ENCODE measurements at regions not wholly inside any gene's neighbourhood (a gene's known extent, or its start where the extent isn't known, plus 50 kb on each side); places are given as distances from the start of the nearest gene placed in this dataset.

DNA sequence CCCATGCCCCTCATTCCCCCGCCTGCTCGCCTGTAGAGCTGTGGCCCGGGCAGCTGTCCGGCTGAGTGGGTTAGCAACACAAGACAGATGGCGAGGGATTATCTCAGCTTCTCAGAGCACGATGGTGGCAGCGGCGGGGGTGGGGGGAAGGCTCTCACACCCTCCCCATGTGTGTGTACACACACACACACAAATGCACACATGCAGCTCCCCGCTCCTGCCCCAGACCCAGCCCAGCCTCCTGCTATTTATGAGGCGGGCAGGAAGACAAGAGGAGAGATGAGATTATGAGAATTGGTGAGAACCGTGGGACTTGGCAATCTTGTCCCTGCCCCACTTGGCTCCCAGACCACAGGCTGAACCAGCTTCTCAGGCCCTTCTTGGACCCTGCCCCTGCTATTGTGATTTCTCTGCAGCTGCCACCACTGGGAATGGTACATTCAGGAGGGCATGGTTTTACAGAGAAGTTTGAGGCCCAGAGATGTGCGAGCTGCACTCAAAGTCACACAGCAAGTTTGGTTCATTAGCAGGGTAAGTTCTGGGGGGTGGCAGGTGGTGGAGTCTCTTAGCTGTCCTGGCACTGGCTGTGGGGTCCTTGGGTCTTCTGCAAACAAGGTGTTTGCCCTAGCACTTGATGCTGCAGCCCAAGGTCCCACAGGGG lies 51.0 kb upstream of the PSD2 start:
- no peak for TF ChIP-seq FOXM1 (IDR thresholded peaks at IDR 0.05; ENCODE audit: borderline replicate concordance)
- TF ChIP-seq FOXK2 (IDR thresholded peaks at IDR 0.05), result no peak
- no peak for TF ChIP-seq ELF4 (IDR thresholded peaks at IDR 0.05)
- no peak for TF ChIP-seq TARDBP (IDR thresholded peaks at IDR 0.05)
- TF ChIP-seq ZNF384 (IDR thresholded peaks at IDR 0.05), result no peak
- no peak for TF ChIP-seq FOXA1 (IDR thresholded peaks at IDR 0.05)
- TF ChIP-seq BHLHE40 (IDR thresholded peaks at IDR 0.05; ENCODE audit: borderline replicate concordance), result no peak
- no peak for TF ChIP-seq HDGF (IDR thresholded peaks at IDR 0.05; ENCODE audit: borderline replicate concordance)
- no peak for TF ChIP-seq SP1 (IDR thresholded peaks at IDR 0.05)
- no peak for TF ChIP-seq NFRKB (IDR thresholded peaks at IDR 0.05)
- TF ChIP-seq SUZ12 (IDR thresholded peaks at IDR 0.05), result no peak
- TF ChIP-seq, protein P1, sequence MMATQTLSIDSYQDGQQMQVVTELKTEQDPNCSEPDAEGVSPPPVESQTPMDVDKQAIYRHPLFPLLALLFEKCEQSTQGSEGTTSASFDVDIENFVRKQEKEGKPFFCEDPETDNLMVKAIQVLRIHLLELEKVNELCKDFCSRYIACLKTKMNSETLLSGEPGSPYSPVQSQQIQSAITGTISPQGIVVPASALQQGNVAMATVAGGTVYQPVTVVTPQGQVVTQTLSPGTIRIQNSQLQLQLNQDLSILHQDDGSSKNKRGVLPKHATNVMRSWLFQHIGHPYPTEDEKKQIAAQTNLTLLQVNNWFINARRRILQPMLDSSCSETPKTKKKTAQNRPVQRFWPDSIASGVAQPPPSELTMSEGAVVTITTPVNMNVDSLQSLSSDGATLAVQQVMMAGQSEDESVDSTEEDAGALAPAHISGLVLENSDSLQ (IDR thresholded peaks at IDR 0.05), result no peak
- TF ChIP-seq LEF1 (IDR thresholded peaks at IDR 0.05; ENCODE audit: borderline replicate concordance), result no peak
- no peak for TF ChIP-seq CTBP1 (IDR thresholded peaks at IDR 0.05; ENCODE audit: borderline replicate concordance)
- TF ChIP-seq L3MBTL2 (conservative IDR thresholded peaks at IDR 0.05), result no peak
- no peak for TF ChIP-seq ARNT (IDR thresholded peaks at IDR 0.05)
- ChIA-PET POLR2A (interaction anchor here (0.7 to 1.1 kb wide), 2 partner anchors 14 to 184 kb away, joined by 3 read pairs; partner anchors contain the start of gene UBE2D2), CTCF (interaction anchor here (0.6 to 1.0 kb wide), 2 partner anchors 13 to 34 kb away, joined by 3 read pairs; no protein-coding TSS in a partner anchor)
- no peak for DNase-seq (ENCODE audit: extremely low spot score)

DNA sequence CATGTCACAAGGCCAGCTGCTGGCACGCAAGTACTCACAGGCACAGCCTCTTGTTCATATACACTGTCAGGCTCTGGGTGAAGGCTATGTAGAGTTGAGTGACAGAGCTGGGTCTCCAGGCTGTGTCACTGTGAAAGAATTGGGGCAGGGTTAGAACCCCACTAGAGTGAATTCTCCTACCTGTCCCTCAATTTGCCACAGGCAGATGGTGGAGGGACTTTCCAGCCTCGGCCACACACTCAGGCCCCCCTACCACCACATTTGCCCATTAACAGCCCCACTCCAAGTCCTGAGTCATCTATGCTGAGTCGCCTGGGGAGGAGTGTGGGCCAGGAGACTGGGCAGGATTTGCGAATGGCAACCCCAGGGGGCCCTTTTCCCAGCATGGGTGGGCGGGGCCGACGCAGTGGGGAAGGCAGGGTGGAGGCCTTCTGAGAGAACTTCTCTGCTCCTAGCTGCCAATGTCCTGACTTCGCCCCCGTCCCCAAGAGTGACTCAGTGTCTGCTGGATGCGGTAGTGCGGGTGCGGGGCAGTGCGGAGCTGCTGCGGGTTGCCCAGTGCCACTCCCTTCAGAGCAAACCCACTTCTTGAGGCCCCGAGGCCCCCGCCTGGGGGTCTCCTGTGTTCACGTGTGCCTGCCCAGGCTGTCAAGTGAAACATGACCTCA lies 50.3 kb upstream of the PSD2 start:
- POLR2A ChIA-PET, result interaction anchor here (1.1 kb wide), 2 partner anchors 184 kb away, joined by 3 to 4 read pairs; partner anchors contain the start of gene UBE2D2
- TF ChIP-seq, protein P1 (IDR thresholded peaks at IDR 0.05), result peak; percentile 65
- TF ChIP-seq FOXK2 (IDR thresholded peaks at IDR 0.05), result no peak
- CTCF ChIA-PET, result interaction anchor here (0.6 to 0.9 kb wide), 2 partner anchors 34 to 93 kb away, joined by 3 read pairs; no protein-coding TSS in a partner anchor
- peak; percentile 52 for DNase-seq (ENCODE audit: extremely low spot score)

DNA sequence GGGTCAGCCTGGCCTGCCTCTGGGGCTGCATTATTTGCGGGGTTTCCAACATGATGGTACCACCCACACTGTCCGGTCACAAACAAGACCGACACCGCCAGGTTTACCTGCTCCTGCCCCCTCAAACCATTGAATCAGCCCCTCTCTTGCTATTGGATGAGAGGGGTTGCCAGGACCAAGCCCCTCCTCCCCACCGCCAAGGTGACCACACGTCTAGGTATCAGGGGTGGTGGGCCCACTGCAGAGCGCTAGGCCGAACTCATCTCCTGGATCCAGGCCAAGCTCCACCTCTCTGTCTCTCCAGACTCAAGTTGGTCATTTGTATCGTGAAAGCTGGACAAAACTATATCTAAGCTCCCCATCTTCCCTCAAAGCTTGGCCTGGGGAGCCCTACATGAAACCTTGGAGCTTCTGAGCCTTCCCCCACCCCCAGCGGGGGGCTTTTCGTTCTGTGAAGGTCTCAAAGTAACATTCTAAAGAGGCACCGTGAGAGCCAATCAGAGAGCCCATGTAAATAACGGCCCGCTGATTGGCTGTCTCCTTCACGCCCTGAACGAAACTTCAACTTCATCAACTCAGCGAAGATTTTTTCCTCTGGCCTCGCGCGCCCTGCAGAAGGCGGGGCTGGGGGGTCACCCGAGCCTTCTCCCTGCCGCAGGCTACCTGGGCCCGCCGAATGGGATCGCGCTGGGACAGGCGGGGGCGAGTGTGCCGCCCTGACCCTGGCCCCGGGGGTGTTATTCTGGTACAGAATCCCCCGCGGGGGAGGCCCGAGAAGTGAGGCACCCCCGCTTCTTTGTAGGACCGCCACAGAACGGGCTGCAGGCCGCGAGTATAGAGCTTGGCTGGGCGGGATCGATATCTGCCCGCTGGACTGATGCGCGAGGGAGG lies 49.6 kb upstream of the PSD2 start:
- peak; percentile 86 for DNase-seq (ENCODE audit: extremely low spot score)
- TF ChIP-seq ZNF384 (IDR thresholded peaks at IDR 0.05) (no peak), ELF4 (IDR thresholded peaks at IDR 0.05) (no peak), ARNT (IDR thresholded peaks at IDR 0.05) (no peak), TARDBP (IDR thresholded peaks at IDR 0.05) (no peak), FOXK2 (IDR thresholded peaks at IDR 0.05) (no peak), CTBP1 (IDR thresholded peaks at IDR 0.05; ENCODE audit: borderline replicate concordance) (no peak), L3MBTL2 (conservative IDR thresholded peaks at IDR 0.05) (peak; percentile 91), NFRKB (IDR thresholded peaks at IDR 0.05) (no peak), LEF1 (IDR thresholded peaks at IDR 0.05; ENCODE audit: borderline replicate concordance) (no peak)
- TF ChIP-seq, protein P1 (IDR thresholded peaks at IDR 0.05), result peak; percentile 35; the same call in 1 of the 2 replicates
- ChIA-PET POLR2A (interaction anchor here (1.1 to 1.4 kb wide), 2 partner anchors 49 to 185 kb away, joined by 3 to 4 read pairs; partner anchors contain the start of gene UBE2D2), CTCF (interaction anchor here (0.7 to 0.9 kb wide), 3 partner anchors 94 to 1553 kb away, joined by 3 read pairs; no protein-coding TSS in a partner anchor)

Data from HEK293T (cell line).